NCI-H510A treated with DMSO at 0.1 percent for 48 hours (cell line): ENCODE measurements at regions not wholly inside any gene's neighbourhood (a gene's known extent, or its start where the extent isn't known, plus 50 kb on each side); places are given as distances from the start of the nearest gene placed in this dataset.
A peak's percentile ranks its signal among the peaks of the same experiment; 100 is the strongest.

ENCODE experiments used
- DNase-seq: peaks from one replicate; lab custom pipeline; 2025; lab: John Stamatoyannopoulos, UW

DNA sequence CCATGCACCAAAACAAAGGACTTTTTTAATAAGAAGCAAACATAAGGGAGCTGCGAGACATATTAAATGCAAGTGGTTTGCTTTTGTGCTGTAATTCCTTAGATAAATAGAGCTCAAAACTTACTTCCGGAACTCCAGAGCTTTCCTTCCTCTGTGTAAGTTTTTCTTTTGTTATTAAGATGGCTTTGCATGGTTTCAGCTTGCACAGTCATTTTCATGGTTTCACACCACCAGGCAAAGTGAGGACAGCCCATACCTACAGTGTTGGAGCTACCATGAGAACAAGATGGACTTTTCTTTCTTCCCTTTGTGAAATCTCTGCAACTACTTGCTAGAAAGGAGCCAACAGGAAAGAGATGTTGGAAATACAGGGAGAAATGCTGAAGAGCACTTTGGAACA lies 368.0 kb downstream of the SETD4 start:
- DNase-seq: no peak

- no peak for DNase-seq
Measured at GRCh38 chr21:35690436-35690835, 369.9 kb downstream of the SETD4 start.

DNA sequence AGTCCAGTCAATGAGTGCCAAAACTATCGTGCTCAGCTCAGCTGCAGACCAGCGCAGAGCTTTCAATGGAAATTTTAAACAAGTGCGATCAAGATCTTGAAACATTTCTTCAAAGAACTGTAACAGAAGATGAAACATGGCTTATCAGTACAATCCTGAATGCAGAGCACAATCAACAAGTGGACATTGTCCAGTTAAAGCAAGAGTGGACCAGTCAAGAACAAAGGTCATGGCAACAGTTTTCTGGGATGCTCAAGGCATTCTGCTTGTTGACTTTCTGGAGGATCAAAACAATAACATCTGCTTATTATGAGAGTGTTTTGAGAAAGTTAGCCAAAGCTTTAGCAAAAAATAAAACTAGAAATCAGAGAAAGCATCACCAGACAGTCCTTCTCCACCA lies 374.2 kb downstream of the SETD4 start:
- no peak for DNase-seq

DNA sequence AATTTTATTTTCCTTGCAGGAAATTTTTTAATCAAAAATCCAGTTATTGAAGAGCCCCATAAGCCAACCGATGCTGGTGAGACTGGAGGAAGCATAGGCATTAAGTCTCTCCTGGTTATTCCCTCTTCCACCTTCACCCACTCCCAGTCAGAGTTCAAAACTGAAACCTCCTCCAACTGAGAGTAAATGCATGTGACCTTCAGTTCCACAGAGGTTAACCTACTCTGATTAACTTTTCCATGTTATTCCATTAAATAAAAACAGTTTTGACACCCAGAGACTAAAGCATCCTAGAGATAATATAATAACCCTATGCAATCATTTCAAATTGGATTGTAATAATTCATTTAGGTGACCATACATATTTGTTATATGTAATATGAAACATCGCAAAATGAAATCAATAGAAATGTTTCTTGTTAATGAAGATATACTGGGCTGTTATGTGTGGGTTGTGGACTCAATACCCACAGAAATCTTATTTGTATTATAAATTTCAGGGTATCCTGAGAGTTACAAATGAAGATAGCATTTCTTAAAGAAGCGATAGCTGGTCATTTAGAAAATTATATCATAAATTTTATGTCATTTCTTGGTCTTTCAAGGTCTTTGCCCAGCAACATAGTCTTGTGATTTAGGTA lies 376.5 kb downstream of the SETD4 start:
- DNase-seq: no peak

GRCh38 chr21:35682904-35683549 lies 377.3 kb downstream of the SETD4 start:
- no peak for DNase-seq

DNA sequence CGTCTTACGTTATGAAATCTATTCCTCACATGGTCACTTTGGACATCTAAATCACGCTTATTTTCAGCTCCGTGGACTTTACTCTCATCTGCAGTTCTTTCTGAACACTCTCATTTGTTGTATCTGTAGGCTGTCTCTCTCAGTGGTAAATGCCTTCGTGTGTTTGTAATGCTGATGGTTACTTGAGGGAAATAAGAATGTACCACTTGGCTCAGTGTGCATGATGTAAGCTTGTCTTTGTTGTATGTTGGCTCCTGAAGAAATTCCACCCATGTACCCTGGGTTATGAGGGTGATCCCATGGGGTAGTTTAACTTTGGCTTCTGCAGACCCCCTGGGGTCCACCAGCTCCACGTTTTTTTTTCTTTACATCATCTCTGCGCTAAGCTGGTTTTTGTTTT lies 378.4 kb downstream of the SETD4 start:
- DNase-seq: no peak

DNA sequence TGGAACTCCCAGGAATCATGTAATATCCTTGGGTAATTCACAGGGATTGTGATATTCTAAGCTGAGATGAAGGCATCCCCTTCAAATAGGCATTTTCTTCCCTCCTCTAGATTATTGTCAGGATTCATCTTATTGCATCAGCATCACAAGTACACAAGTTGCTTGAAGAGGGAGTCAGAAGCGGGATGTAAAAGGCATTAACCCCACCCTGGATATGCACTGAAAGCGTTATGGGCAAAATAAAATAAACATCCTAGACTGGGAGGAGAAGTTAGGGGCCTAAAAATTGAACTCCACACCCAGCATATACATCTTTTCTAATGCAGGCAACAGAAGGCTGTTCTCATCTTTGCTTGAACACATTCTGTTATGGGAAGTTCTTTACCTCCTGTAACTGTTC lies 381.2 kb downstream of the SETD4 start:
- DNase-seq: no peak

DNA sequence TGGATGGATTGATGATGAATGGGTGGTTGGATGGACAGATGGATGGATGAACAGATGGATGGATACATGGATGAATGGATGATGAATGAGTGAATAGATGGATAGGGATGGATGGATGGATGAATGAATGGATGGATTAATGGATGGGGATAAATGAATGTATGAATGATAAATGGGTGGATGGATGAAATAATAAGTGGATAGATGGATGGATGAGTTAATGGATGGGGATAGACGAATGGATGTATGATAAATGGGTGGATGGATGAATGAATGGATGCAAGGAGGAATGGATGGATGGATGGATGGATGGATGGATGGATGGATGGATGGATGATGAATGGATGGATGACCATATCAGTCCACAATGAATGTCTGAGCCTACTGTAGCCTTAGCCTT lies 381.9 kb downstream of the SETD4 start:
- DNase-seq: no peak

GRCh38 chr21:35677298-35677841 lies 383.0 kb downstream of the SETD4 start:
- DNase-seq: no peak

DNA sequence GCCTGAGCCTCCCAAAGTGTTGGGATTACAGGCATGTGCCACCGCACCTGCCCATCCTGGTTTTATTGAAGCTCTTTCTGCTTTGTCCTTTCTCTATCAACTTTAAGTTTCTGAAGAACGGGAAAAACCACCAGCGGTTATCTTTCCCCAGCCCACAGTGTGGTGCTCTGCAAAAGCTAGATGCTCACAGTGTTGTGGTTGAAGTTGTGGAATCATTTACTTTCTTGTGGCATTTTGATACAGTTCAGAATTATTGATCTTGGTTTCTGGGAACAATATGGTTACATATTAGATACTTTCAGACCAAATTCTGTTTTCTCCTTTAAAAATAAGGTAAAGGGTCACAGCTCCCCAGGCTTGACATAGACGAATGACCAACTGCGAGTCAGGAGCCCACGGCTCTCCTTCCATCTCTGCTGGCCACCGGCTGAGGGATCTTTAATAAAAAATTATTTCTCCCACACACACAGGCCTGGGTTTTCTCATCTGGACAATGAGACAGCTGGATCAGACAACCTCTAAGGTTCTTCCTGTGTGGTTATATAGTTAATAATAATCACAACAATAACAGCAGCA lies 385.3 kb downstream of the SETD4 start:
- DNase-seq: no peak

- no peak for DNase-seq
Measured at GRCh38 chr21:35674091-35674671, 386.1 kb downstream of the SETD4 start.

DNA sequence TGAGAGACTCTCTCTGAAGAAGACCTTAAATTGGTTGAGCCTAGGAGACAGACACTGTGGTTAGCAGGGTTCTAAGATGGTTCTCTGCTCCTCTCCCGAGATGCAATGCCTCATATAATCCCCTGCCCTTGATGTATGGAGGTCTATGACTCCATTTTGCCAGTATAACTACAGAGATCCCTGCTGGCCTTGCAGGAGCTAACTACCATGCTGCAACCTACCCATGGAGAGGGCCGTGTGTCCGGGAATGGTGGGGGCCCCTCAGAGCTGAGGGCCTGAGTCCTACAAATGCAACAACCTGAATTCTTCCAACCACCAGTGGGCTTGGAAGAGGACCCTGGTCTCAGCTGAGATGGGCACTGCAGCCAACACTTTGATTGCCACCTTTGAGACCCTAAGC lies 388.0 kb downstream of the SETD4 start:
- no peak for DNase-seq

GRCh38 chr21:35664683-35665082 lies 395.6 kb downstream of the SETD4 start:
- DNase-seq: no peak

DNA sequence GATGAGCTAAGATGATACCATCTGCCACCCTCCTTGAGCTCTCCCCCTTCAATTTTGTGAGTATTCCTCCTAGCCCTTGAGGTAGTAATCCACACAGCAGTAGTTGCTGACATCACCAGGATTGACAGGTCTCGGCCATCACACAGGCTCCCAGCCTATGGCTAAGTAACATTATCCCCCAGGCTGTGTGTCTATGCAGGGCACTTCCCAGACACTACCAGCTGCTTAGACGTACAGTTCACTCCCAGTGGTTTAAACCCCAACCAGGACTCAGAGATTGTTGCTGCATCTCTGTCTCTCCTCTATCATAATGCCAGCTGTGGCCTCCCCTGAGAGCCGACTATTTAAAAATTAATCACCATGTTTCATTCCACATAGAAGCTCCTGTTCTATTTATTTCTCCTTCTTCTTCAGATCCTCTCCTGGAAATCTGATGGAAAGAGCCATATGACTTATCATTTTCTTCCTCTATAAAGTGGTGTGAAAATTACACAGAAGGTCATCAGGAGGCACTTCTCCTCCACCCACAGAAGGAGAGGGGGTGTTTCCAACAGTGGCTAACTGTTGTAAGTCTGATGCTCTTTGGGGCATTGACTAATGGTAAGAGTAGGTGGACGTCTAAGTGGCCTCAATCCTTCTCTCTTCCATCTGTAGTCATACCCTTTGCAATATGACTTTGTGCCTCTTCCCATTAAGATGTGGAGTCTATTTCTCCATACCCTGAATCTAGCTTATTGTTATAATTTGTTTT lies 396.3 kb downstream of the SETD4 start:
- DNase-seq: peak; percentile 39

DNA sequence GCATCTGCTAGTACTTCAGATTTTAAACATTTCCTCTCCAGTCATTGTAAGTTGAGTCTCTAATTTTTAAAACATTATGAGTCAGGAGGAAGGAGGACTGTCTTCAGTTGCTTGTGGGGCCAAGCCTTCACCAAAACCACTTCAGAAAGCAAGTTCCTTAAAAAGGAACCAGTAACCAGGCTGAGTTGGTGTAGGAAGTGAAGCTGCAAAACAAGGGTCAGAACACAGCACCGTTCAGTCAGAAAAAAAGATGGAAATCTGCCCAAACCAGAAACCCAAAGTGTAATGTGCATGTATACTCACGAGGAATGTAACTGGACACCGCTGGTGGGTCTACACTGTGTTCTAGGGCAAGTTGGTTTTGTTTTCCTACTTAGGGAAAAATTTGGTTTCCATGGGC lies 402.1 kb downstream of the SETD4 start:
- no peak for DNase-seq

DNA sequence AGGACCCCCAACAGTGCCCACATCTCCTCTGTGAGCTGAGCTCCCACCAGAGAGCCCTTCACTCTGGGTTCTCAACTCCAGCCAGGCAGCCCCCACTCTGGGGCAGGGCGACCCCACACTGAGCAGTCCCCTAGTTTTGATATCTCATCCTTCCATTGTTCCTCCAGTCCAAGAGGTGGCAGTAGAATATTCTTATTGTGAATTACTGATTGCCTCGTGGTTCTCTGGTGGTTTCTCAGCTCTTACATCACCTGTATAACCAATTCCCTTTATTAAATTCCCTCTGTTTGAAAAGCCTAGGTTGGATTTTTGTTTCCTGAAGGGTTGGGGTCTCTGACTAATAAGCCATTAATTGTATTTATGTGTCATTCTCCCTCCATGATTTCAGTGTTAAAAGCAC lies 407.5 kb downstream of the SETD4 start:
- no peak for DNase-seq

- DNase-seq: no peak
Measured at GRCh38 chr21:35652196-35652595, 408.1 kb downstream of the SETD4 start.

GRCh38 chr21:35651196-35651595 lies 409.1 kb downstream of the SETD4 start:
- no peak for DNase-seq

DNA sequence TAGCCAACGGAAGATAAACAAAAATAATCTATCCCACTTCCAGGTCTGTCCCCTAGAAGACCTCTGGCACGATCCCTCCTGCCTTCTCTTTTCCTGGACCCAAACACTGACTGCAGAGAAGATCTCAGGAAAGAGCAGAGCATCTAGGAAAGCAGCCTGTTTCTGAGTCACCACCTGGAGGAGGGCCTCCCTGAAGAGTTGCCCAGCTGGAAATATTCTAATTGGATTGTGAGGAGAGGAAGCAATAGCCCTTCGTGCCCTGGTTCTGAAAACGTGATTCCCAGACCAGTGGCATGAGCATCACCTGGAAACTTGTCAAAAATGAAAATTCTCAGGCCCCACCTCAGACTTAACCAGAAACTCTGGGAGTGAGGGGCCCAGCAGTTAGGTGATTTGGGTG lies 411.1 kb downstream of the SETD4 start:
- peak; percentile 63 for DNase-seq

- peak; percentile 88 for DNase-seq
Measured at GRCh38 chr21:35648512-35648911, 411.8 kb downstream of the SETD4 start.

DNA sequence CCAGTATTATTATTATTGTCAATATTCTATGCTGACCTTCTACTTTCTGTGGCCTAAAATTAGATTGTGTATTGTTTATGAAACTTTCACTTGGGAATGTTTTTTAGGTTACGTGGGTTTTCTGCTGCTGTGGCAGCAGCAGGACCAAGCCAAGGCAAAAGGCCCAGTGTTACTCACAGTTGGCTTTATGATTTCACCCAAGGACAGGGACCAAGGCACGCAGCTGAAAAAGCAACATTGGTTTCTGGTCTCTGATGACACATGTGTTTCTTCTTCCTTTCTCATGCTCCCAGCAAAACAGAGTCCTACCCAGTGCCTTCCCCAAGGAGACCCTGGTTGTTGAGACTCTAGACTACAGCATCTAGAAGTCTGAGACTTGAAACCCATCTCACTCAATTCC lies 413.7 kb downstream of the SETD4 start:
- DNase-seq: no peak

DNA sequence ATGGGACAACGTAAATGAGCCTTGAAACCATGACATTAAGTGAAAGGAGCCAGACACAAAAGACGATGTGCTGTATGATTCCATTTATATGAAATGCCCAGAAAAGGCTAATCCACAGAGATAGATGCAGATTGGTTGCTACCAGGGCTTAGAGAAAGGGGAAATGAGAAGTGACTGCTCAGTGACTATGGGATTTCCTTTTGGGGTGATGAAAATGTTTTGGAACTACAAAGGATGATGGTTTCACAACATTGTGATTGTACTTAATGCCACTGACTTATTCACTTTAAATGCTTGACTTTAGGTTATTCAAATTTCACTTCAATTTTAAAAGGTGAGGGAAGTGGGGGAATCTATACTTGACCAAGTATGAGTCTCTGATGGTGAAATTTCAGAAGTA lies 414.3 kb downstream of the SETD4 start:
- no peak for DNase-seq
